ENCODE measurements at regions not wholly inside any gene's neighbourhood (a gene's known extent, or its start where the extent isn't known, plus 50 kb on each side); places are given as distances from the start of the nearest gene placed in this dataset.

GRCh38 chr6:23081701-23082100, 512.3 kb downstream of the HDGFL1 start:
- no peak overlapping the region for H3K27ac Mint-ChIP-seq
- peaks cover 2% of the 10 kb centered on the region for H3K4me1 Mint-ChIP-seq (ENCODE audit: low read depth)
- H3K4me3 Mint-ChIP-seq (ENCODE audit: low read depth): no peak overlapping the region
- H3K27me3 Mint-ChIP-seq: no peaks in the 10 kb centered on the region
- H3K9me3 Mint-ChIP-seq (ENCODE audit: low read depth): peaks cover 3% of the 10 kb centered on the region
- TF ChIP-seq CTCF (IDR thresholded peaks at IDR 0.05; ENCODE audit: unreplicated experiment): peak; percentile 30
- no peaks in the 10 kb centered on the region for H3K36me3 Mint-ChIP-seq (ENCODE audit: insufficient read depth)
- no peak for DNase-seq (ENCODE audit: low spot score, unreplicated experiment)

- Mint-ChIP-seq H3K4me3 (ENCODE audit: low read depth) (no peak overlapping the region), H3K36me3 (ENCODE audit: insufficient read depth) (no peaks in the 10 kb centered on the region), H3K27ac (no peak overlapping the region), H3K27me3 (peaks cover 10% of the 10 kb centered on the region), H3K4me1 (ENCODE audit: low read depth) (peaks cover 5% of the 10 kb centered on the region), H3K9me3 (ENCODE audit: low read depth) (peaks cover 3% of the 10 kb centered on the region)
- no peak for DNase-seq (ENCODE audit: low spot score, unreplicated experiment)
- TF ChIP-seq CTCF (IDR thresholded peaks at IDR 0.05; ENCODE audit: unreplicated experiment): no peak
Observed at GRCh38 chr6:23086100-23086499, 516.7 kb downstream of the HDGFL1 start.

- Mint-ChIP-seq H3K4me3 (ENCODE audit: low read depth) (no peak overlapping the region), H3K27me3 (peaks cover 17% of the 10 kb centered on the region), H3K9me3 (ENCODE audit: low read depth) (peaks cover 4% of the 10 kb centered on the region), H3K36me3 (ENCODE audit: insufficient read depth) (no peaks in the 10 kb centered on the region), H3K4me1 (ENCODE audit: low read depth) (peaks cover 5% of the 10 kb centered on the region), H3K27ac (no peak overlapping the region)
- DNase-seq (ENCODE audit: low spot score, unreplicated experiment): no peak
- no peak for TF ChIP-seq CTCF (IDR thresholded peaks at IDR 0.05; ENCODE audit: unreplicated experiment)
Observed at GRCh38 chr6:23087471-23087870, 518.1 kb downstream of the HDGFL1 start.

- Mint-ChIP-seq H3K27me3 (peaks cover 17% of the 10 kb centered on the region), H3K4me1 (ENCODE audit: low read depth) (peaks cover 3% of the 10 kb centered on the region)
- TF ChIP-seq CTCF (IDR thresholded peaks at IDR 0.05; ENCODE audit: unreplicated experiment): no peak
Observed at GRCh38 chr6:23088761-23089160, 519.4 kb downstream of the HDGFL1 start.

GRCh38 chr6:23089981-23090380, 520.6 kb downstream of the HDGFL1 start:
- TF ChIP-seq CTCF (IDR thresholded peaks at IDR 0.05; ENCODE audit: unreplicated experiment): no peak
- peaks cover 3% of the 10 kb centered on the region for H3K4me1 Mint-ChIP-seq (ENCODE audit: low read depth)
- H3K27me3 Mint-ChIP-seq: peaks cover 17% of the 10 kb centered on the region
- no peak overlapping the region for H3K4me3 Mint-ChIP-seq (ENCODE audit: low read depth)
- peaks cover 4% of the 10 kb centered on the region for H3K9me3 Mint-ChIP-seq (ENCODE audit: low read depth)
- DNase-seq (ENCODE audit: low spot score, unreplicated experiment): no peak
- H3K36me3 Mint-ChIP-seq (ENCODE audit: insufficient read depth): no peaks in the 10 kb centered on the region
- H3K27ac Mint-ChIP-seq: no peak overlapping the region

More at GRCh38 chr6:23088761-23089160, 519.4 kb downstream of the HDGFL1 start:
- H3K9me3 Mint-ChIP-seq (ENCODE audit: low read depth): peaks cover 4% of the 10 kb centered on the region
- no peak for DNase-seq (ENCODE audit: low spot score, unreplicated experiment)
- H3K27ac Mint-ChIP-seq: no peak overlapping the region
- H3K36me3 Mint-ChIP-seq (ENCODE audit: insufficient read depth): no peaks in the 10 kb centered on the region
- H3K4me3 Mint-ChIP-seq (ENCODE audit: low read depth): no peak overlapping the region

Data from progenitor cell of endocrine pancreas (in vitro differentiated cells).